ENCODE measurements at regions not wholly inside any gene's neighbourhood (a gene's known extent, or its start where the extent isn't known, plus 50 kb on each side); places are given as distances from the start of the nearest gene placed in this dataset.

- no peak for DNase-seq
Measured at GRCh38 chr3:144178607-144179006, 207.0 kb downstream of the DIPK2A start.

GRCh38 chr3:144181062-144181461, 209.4 kb downstream of the DIPK2A start:
- H3K36me3 Mint-ChIP-seq (ENCODE audit: low read depth), result no peaks in the 10 kb centered on the region
- no peak overlapping the region for H3K4me3 Mint-ChIP-seq

More at GRCh38 chr3:144178607-144179006, 207.0 kb downstream of the DIPK2A start:
- Mint-ChIP-seq H3K36me3 (ENCODE audit: low read depth) (no peaks in the 10 kb centered on the region), H3K27me3 (no peaks in the 10 kb centered on the region), H3K4me3 (no peak overlapping the region), H3K27ac (no peak overlapping the region), H3K4me1 (no peaks in the 10 kb centered on the region), H3K9me3 (no peaks in the 10 kb centered on the region)
- intact Hi-C loops (cut with micrococcal nuclease), result no loop called here

DNA sequence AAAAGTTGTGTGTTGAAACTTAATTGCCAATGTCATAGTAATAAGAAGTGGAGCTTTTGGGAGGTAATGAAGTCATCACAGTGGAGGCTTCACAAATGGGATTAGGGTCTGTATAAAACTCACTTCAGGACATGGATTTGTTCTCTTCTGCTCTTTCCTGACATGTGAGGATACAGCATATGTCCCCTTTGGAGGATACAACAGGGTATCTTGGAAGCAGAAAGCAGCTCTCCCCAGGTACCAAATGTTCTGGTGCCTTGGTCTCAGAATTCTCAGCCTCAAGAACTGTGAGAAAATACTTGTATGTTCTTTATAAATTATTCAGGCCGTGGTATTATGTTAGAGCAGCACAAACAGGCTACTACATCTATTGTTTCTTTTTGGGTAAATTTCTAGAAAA, 210.9 kb downstream of the DIPK2A start:
- Mint-ChIP-seq H3K9me3 (no peaks in the 10 kb centered on the region), H3K4me3 (no peak overlapping the region), H3K27me3 (no peaks in the 10 kb centered on the region), H3K27ac (no peak overlapping the region), H3K4me1 (no peaks in the 10 kb centered on the region), H3K36me3 (ENCODE audit: low read depth) (no peaks in the 10 kb centered on the region)
- intact Hi-C loops (cut with micrococcal nuclease), result no loop called here
- no peak for DNase-seq

More at GRCh38 chr3:144181062-144181461, 209.4 kb downstream of the DIPK2A start:
- H3K9me3 Mint-ChIP-seq, result no peaks in the 10 kb centered on the region
- DNase-seq, result no peak
- H3K27me3 Mint-ChIP-seq, result no peaks in the 10 kb centered on the region
- H3K27ac Mint-ChIP-seq, result no peak overlapping the region
- intact Hi-C loops (cut with micrococcal nuclease), result no loop called here
- H3K4me1 Mint-ChIP-seq, result no peaks in the 10 kb centered on the region

GRCh38 chr3:144185276-144185675, 213.7 kb downstream of the DIPK2A start:
- no peak for DNase-seq
- no peaks in the 10 kb centered on the region for H3K27me3 Mint-ChIP-seq
- H3K4me3 Mint-ChIP-seq, result no peak overlapping the region
- no peaks in the 10 kb centered on the region for H3K4me1 Mint-ChIP-seq
- intact Hi-C loops (cut with micrococcal nuclease), result no loop called here
- H3K27ac Mint-ChIP-seq, result no peak overlapping the region
- H3K9me3 Mint-ChIP-seq, result no peaks in the 10 kb centered on the region
- no peaks in the 10 kb centered on the region for H3K36me3 Mint-ChIP-seq (ENCODE audit: low read depth)

DNA sequence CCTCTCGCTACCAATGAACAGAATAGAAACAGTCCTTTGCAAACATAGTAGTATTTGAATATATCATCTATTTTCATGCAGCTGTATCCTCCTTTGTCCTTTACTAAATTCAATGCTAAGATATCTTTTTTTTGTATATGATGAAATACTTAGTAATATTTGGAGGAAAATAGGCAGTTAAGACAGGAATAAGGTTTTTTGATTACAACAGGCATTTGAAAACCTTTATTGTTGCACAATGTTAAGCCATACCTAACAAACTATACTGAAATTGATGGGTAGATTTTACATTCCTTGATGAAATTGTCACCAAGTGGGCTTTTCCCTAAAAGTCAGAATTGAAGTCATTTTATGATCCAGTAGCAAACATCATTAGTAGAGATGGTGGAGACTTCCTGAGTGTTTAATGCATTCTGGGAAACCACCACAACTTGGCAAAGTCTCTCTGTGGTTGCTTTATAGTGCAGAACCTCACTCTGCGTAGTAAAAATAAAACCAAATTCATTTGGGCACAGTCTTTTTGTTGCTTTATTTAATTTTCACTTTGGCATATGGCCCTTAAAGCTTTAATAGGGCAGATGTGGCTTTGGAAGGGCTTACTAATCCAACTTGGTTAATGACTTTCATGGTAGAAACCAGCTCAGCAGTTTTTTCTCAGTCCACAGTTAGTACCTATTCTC, 216.0 kb downstream of the DIPK2A start:
- Mint-ChIP-seq H3K27ac (no peak overlapping the region), H3K27me3 (no peaks in the 10 kb centered on the region), H3K4me3 (no peak overlapping the region), H3K4me1 (no peaks in the 10 kb centered on the region), H3K36me3 (ENCODE audit: low read depth) (no peaks in the 10 kb centered on the region), H3K9me3 (no peaks in the 10 kb centered on the region)
- no peak for DNase-seq
- intact Hi-C loops (cut with micrococcal nuclease), result no loop called here

GRCh38 chr3:144189044-144189443, 217.4 kb downstream of the DIPK2A start:
- Mint-ChIP-seq H3K4me3 (no peak overlapping the region), H3K36me3 (ENCODE audit: low read depth) (no peaks in the 10 kb centered on the region), H3K9me3 (peaks cover 3% of the 10 kb centered on the region), H3K27me3 (no peaks in the 10 kb centered on the region), H3K27ac (no peak overlapping the region), H3K4me1 (no peaks in the 10 kb centered on the region)
- intact Hi-C loops (cut with micrococcal nuclease), result no loop called here
- no peak for DNase-seq

DNA sequence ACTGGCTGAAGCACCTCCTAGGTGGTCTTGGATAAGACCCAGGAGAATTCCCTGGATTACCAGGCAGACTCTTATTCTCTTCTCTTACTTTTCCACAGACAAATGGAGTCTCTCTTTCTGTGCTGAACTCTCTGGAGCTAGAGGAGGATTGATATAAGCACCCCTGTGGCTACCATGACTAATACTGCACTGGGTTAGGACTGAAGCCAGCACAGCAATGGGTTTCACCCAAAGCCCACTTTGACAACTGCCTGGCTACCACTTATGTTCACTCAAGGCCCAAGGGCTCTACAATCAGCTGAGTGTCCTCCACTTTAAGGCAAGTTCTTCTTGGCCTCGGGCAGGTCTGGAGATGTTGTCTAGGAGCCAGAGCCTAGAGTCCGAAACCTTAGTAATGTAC, 225.5 kb downstream of the DIPK2A start:
- Mint-ChIP-seq H3K4me1 (no peaks in the 10 kb centered on the region), H3K27ac (no peak overlapping the region), H3K27me3 (no peaks in the 10 kb centered on the region), H3K36me3 (ENCODE audit: low read depth) (no peaks in the 10 kb centered on the region), H3K9me3 (peaks cover 3% of the 10 kb centered on the region), H3K4me3 (no peak overlapping the region)
- no peak for DNase-seq
- intact Hi-C loops (cut with micrococcal nuclease), result no loop called here

DNA sequence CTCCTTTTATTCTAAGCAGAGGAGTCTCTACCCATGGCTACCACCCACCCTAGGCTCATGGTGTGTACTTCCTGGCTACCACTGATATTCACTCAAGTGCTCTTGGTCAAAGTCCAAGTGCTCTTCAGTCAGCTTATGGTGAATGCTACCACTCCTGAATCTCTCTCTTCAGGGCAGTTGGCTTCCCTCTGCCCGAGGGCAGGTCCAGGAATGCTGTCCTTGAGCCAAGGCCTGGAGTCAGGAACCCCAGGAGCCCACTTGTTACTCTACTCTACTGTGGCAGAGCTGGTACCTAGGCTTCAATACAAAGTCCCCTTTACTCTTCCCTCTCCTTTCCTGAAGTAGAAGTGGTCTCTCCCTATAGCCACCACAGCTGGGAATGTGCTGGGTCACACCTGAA, 226.0 kb downstream of the DIPK2A start:
- intact Hi-C loops (cut with micrococcal nuclease), result no loop called here
- Mint-ChIP-seq H3K4me1 (no peaks in the 10 kb centered on the region), H3K9me3 (peaks cover 3% of the 10 kb centered on the region), H3K27ac (no peak overlapping the region), H3K36me3 (ENCODE audit: low read depth) (no peaks in the 10 kb centered on the region), H3K27me3 (no peaks in the 10 kb centered on the region), H3K4me3 (no peak overlapping the region)
- no peak for DNase-seq

GRCh38 chr3:144200004-144200403, 228.4 kb downstream of the DIPK2A start:
- Mint-ChIP-seq H3K27ac (no peak overlapping the region), H3K4me1 (no peaks in the 10 kb centered on the region), H3K4me3 (no peak overlapping the region), H3K27me3 (no peaks in the 10 kb centered on the region), H3K9me3 (no peaks in the 10 kb centered on the region), H3K36me3 (ENCODE audit: low read depth) (no peaks in the 10 kb centered on the region)
- intact Hi-C loops (cut with micrococcal nuclease), result no loop called here
- no peak for DNase-seq

- Mint-ChIP-seq H3K36me3 (ENCODE audit: low read depth) (no peaks in the 10 kb centered on the region), H3K27me3 (no peaks in the 10 kb centered on the region), H3K4me1 (no peaks in the 10 kb centered on the region), H3K27ac (no peak overlapping the region), H3K4me3 (no peak overlapping the region), H3K9me3 (no peaks in the 10 kb centered on the region)
- intact Hi-C loops (cut with micrococcal nuclease), result no loop called here
- DNase-seq, result no peak
Measured at GRCh38 chr3:144200466-144200865, 228.8 kb downstream of the DIPK2A start.

DNA sequence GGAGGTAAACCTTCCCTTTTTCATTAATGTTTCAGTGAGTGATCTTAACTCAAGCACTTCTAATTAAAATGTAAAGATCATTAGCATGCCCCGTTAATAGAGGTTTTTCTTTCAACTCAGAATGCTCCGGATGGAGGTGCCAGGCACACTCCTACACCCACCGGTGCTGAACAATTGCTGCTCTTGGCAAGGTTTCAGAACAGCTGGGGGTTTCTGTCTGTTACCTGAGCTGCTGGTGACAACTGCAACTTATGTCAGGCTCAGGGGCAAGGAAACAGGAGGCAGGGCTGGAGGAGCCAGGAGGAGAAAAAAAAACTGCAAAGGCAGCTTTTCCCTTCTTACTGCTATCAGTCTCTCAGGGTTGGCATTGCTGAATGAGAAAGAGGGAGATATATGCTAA, 250.1 kb downstream of the DIPK2A start:
- H3K9me3 Mint-ChIP-seq, result no peaks in the 10 kb centered on the region
- H3K4me3 Mint-ChIP-seq, result no peak overlapping the region
- no peaks in the 10 kb centered on the region for H3K4me1 Mint-ChIP-seq
- H3K27me3 Mint-ChIP-seq, result no peaks in the 10 kb centered on the region
- intact Hi-C loops (cut with micrococcal nuclease), result no loop called here
- no peak for DNase-seq
- no peak overlapping the region for H3K27ac Mint-ChIP-seq
- H3K36me3 Mint-ChIP-seq (ENCODE audit: low read depth), result no peaks in the 10 kb centered on the region

GRCh38 chr3:144229330-144229729, 257.7 kb downstream of the DIPK2A start:
- Mint-ChIP-seq H3K9me3 (no peaks in the 10 kb centered on the region), H3K4me1 (no peaks in the 10 kb centered on the region), H3K4me3 (no peak overlapping the region), H3K36me3 (ENCODE audit: low read depth) (no peaks in the 10 kb centered on the region), H3K27me3 (no peaks in the 10 kb centered on the region), H3K27ac (no peak overlapping the region)
- DNase-seq, result no peak
- intact Hi-C loops (cut with micrococcal nuclease), result no loop called here

DNA sequence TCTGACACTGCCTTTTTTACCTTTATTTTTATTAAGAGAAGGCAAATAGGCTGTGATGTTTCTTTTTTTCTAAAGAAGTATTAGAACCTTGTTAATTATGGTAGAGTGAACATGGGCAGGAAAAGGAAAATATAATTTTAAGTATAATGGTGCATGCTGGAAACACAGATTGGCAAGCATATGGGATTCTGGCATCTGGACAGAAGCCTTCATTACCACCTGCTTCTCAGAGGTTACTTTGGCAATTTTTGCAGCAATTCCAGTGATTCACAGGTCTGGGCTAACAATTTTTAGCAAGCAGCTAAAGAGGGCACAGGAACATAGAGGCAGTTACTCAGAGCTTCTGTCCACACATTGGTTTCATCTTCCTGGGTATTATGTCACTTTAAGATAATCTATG, 258.3 kb downstream of the DIPK2A start:
- no peak for DNase-seq
- H3K27me3 Mint-ChIP-seq, result no peaks in the 10 kb centered on the region
- H3K9me3 Mint-ChIP-seq, result no peaks in the 10 kb centered on the region
- H3K4me1 Mint-ChIP-seq, result no peaks in the 10 kb centered on the region
- intact Hi-C loops (cut with micrococcal nuclease), result no loop called here
- H3K36me3 Mint-ChIP-seq (ENCODE audit: low read depth), result no peaks in the 10 kb centered on the region
- H3K27ac Mint-ChIP-seq, result no peak overlapping the region
- no peak overlapping the region for H3K4me3 Mint-ChIP-seq

- Mint-ChIP-seq H3K4me1 (no peaks in the 10 kb centered on the region), H3K4me3 (no peak overlapping the region), H3K9me3 (no peaks in the 10 kb centered on the region), H3K27me3 (no peaks in the 10 kb centered on the region), H3K27ac (no peak overlapping the region), H3K36me3 (ENCODE audit: low read depth) (no peaks in the 10 kb centered on the region)
- intact Hi-C loops (cut with micrococcal nuclease), result no loop called here
- DNase-seq, result no peak
Measured at GRCh38 chr3:144235489-144235888, 263.9 kb downstream of the DIPK2A start.

GRCh38 chr3:144237351-144237750, 265.7 kb downstream of the DIPK2A start:
- Mint-ChIP-seq H3K27ac (no peak overlapping the region), H3K4me3 (no peak overlapping the region), H3K9me3 (no peaks in the 10 kb centered on the region), H3K36me3 (ENCODE audit: low read depth) (no peaks in the 10 kb centered on the region), H3K4me1 (no peaks in the 10 kb centered on the region), H3K27me3 (no peaks in the 10 kb centered on the region)
- no peak for DNase-seq
- intact Hi-C loops (cut with micrococcal nuclease), result no loop called here
